IMR-90 (cell line): ENCODE measurements at regions not wholly inside any gene's neighbourhood (a gene's known extent, or its start where the extent isn't known, plus 50 kb on each side); places are given as distances from the start of the nearest gene placed in this dataset.
A peak's percentile ranks its signal among the peaks of the same experiment; 100 is the strongest.

Experiments used
- ATAC-seq: fragments of 200-7000 bp; cut with Tn5 transposase; 2 replicates; pipeline ENCODE4 v1.9.1; 2020; ENCODE audit warnings: low read depth, mild to moderate bottlenecking, moderate library complexity
- BruUV-seq: library from RNA; stranded (reverse); fragments of 400-500 nt; replicated peaks from 2 replicates; lab custom pipeline; 2021; lab: Mats Ljungman, UMichigan
- CTCF ChIA-PET: fragments of 300-600 bp; formaldehyde crosslinking; extraction: SDS; loops from one replicate; lab custom pipeline; 2021; ENCODE audit warnings: antibody characterized with exemption; lab: Yijun Ruan, JAX
- POLR2A ChIA-PET: fragments of 300-600 bp; sonication (Branson Sonifier 250); formaldehyde crosslinking; loops from one replicate; lab custom pipeline; 2022; ENCODE audit warnings: antibody characterized with exemption; ENCODE audit not compliant: unreplicated experiment; lab: Charles Lee
- DNase-seq: peaks from one replicate; pipeline ENCODE4 v3.0.0; 2013
- H2AFZ ChIP-seq: replicated peaks from 2 replicates; pipeline ENCODE3; 2013; ENCODE audit warnings: low read length, mild to moderate bottlenecking; ENCODE audit not compliant: poor library complexity
- H2AK5ac ChIP-seq: 2 replicates; pipeline ENCODE4 v1.6.1; 2013; ENCODE audit warnings: low read depth, low read length, inconsistent platforms
- H2AK9ac ChIP-seq: replicated peaks from 2 replicates; pipeline ENCODE3; 2013; ENCODE audit warnings: mild to moderate bottlenecking, low read depth, low read length, moderate library complexity; ENCODE audit not compliant: poor library complexity
- H2BK120ac ChIP-seq: 2 replicates; pipeline ENCODE4 v1.6.1; 2013; ENCODE audit warnings: low read depth, low read length, inconsistent platforms
- H2BK15ac ChIP-seq: 3 replicates; pipeline ENCODE4 v1.6.1; 2013; ENCODE audit warnings: low read depth, low read length, inconsistent platforms
- H2BK20ac ChIP-seq: 2 replicates; pipeline ENCODE4 v1.6.1; 2013; ENCODE audit warnings: low read depth, mild to moderate bottlenecking, inconsistent platforms, low read length, moderate library complexity
- H2BK5ac ChIP-seq: 2 replicates; pipeline ENCODE4 v1.6.1; 2013; ENCODE audit warnings: mild to moderate bottlenecking, low read depth, low read length, inconsistent platforms; ENCODE audit not compliant: poor library complexity, severe bottlenecking
- H3K14ac ChIP-seq: replicated peaks from 2 replicates; pipeline ENCODE4 v1.6.1; 2013; ENCODE audit warnings: low read depth, low read length, inconsistent platforms
- H3K18ac ChIP-seq: 2 replicates; pipeline ENCODE4 v1.6.1; 2013; ENCODE audit warnings: low read depth, low read length, control low read depth
- H3K23ac ChIP-seq: 2 replicates; pipeline ENCODE4 v1.6.1; 2013; ENCODE audit warnings: low read depth, low read length, inconsistent platforms
- H3K27ac ChIP-seq: 2 replicates; pipeline ENCODE4 v1.5.1; 2013; ENCODE audit warnings: mild to moderate bottlenecking, control low read depth, low read length; ENCODE audit not compliant: insufficient read depth
- H3K27me3 ChIP-seq: 2 replicates; pipeline ENCODE4 v1.6.1; 2013; ENCODE audit warnings: low read length; ENCODE audit not compliant: control insufficient read depth, insufficient read depth
- H3K36me3 ChIP-seq: 2 replicates; pipeline ENCODE4 v1.6.1; 2013; ENCODE audit warnings: low read length, mixed read lengths; ENCODE audit not compliant: control insufficient read depth, insufficient read depth
- H3K4ac ChIP-seq: 2 replicates; pipeline ENCODE4 v1.6.1; 2013; ENCODE audit warnings: low read depth, low read length, inconsistent platforms
- H3K4me1 ChIP-seq: 2 replicates; pipeline ENCODE4 v1.6.1; 2013; ENCODE audit warnings: low read length, mixed read lengths; ENCODE audit not compliant: control insufficient read depth, insufficient read depth
- H3K4me2 ChIP-seq: 2 replicates; pipeline ENCODE4 v1.6.1; 2013; ENCODE audit warnings: low read depth, mild to moderate bottlenecking, control low read depth, low read length, moderate library complexity
- H3K4me3 ChIP-seq: 2 replicates; pipeline ENCODE4 v1.5.1; 2013; ENCODE audit warnings: low read depth, mild to moderate bottlenecking, control low read depth, low read length, moderate library complexity; ENCODE audit not compliant: insufficient read depth
- H3K56ac ChIP-seq: 2 replicates; pipeline ENCODE4 v1.6.1; 2013; ENCODE audit warnings: low read length, inconsistent platforms; ENCODE audit not compliant: insufficient read depth; ENCODE audit errors: extremely low read depth
- H3K79me1 ChIP-seq, 2 experiments: 2 replicates each; pipeline ENCODE4 v1.6.1; 2013; ENCODE audit warnings: low read length in 2 of 2, inconsistent platforms in 1 of 2, low read depth in 1 of 2
- H3K9ac ChIP-seq: 2 replicates; pipeline ENCODE4 v1.6.1; 2013; ENCODE audit warnings: low read depth, low read length, control low read depth
- H3K9me1 ChIP-seq: 2 replicates; pipeline ENCODE4 v1.6.1; 2013; ENCODE audit warnings: low read length, inconsistent platforms; ENCODE audit not compliant: insufficient read depth
- H3K9me3 ChIP-seq: 2 replicates; pipeline ENCODE4 v1.6.1; 2013; ENCODE audit warnings: low read length; ENCODE audit not compliant: control insufficient read depth, insufficient read depth
- H4K20me1 ChIP-seq: 2 replicates; pipeline ENCODE4 v1.6.1; 2013; ENCODE audit warnings: low read length, inconsistent platforms; ENCODE audit not compliant: insufficient read depth
- H4K5ac ChIP-seq: 2 replicates; pipeline ENCODE4 v1.6.1; 2013; ENCODE audit warnings: mild to moderate bottlenecking, low read depth, low read length, control low read depth
- H4K8ac ChIP-seq, 2 experiments: 2 replicates each; pipeline ENCODE4 v1.6.1; 2013; ENCODE audit warnings: low read depth in 2 of 2, low read length in 2 of 2, control low read depth in 1 of 2, inconsistent platforms in 1 of 2
- H4K91ac ChIP-seq: 2 replicates; pipeline ENCODE4 v1.6.1; 2013; ENCODE audit warnings: low read depth, low read length, inconsistent platforms; ENCODE audit not compliant: insufficient read depth
- BHLHE40 ChIP-seq: fragments of 150-350 bp; IDR thresholded peaks from 2 replicates; pipeline ENCODE4 v1.6.1; 2016; ENCODE audit warnings: mild to moderate bottlenecking, low read depth, low read length
- CEBPB ChIP-seq: IDR thresholded peaks from 2 replicates; pipeline ENCODE4 v1.6.1; 2012; ENCODE audit warnings: low read depth, low read length, improper control_type of control experiment
- CHD1 ChIP-seq: IDR thresholded peaks from 2 replicates; pipeline ENCODE4 v1.6.1; 2012; ENCODE audit warnings: low read depth, low read length, improper control_type of control experiment
- MAFK ChIP-seq: IDR thresholded peaks from 2 replicates; pipeline ENCODE4 v1.6.1; 2012; ENCODE audit warnings: low read depth, low read length, improper control_type of control experiment
- MAZ ChIP-seq: IDR thresholded peaks from 2 replicates; pipeline ENCODE4 v1.6.1; 2012; ENCODE audit warnings: low read depth, mild to moderate bottlenecking, low read length, improper control_type of control experiment, moderate library complexity, borderline replicate concordance
- MXI1 ChIP-seq: IDR thresholded peaks from 2 replicates; pipeline ENCODE4 v1.6.1; 2012; ENCODE audit warnings: low read depth, mild to moderate bottlenecking, low read length, moderate library complexity, borderline replicate concordance
- POLR2A ChIP-seq: IDR thresholded peaks from 2 replicates; pipeline ENCODE4 v1.6.1; 2012; ENCODE audit warnings: mild to moderate bottlenecking, low read depth, low read length
- RCOR1 ChIP-seq: IDR thresholded peaks from 2 replicates; pipeline ENCODE4 v1.6.1; 2012; ENCODE audit warnings: mild to moderate bottlenecking, low read length, improper control_type of control experiment; ENCODE audit not compliant: insufficient replicate concordance
- RFX5 ChIP-seq: IDR thresholded peaks from 2 replicates; pipeline ENCODE4 v1.8.0; 2012; ENCODE audit warnings: low read depth, mild to moderate bottlenecking, low read length, moderate library complexity
- WGBS, 2 experiments: methylation state at CpG; one replicate each; pipeline versions ENCODE4 v1.1.5 to v1.1.7; 2013; ENCODE audit warnings: missing lambda C conversion rate in 2 of 2; ENCODE audit not compliant: insufficient read length in 1 of 2; ENCODE audit errors: extremely low coverage in 2 of 2; 5-methylcytosine and 5-hydroxymethylcytosine counted together
- dilution Hi-C: fragments of 300-500 bp; cut with HindIII; formaldehyde crosslinking; loops from one replicate; pipeline ENCODE4 v1.14.3; 2018; ENCODE audit warnings: low sequenced_read_pairs; ENCODE audit not compliant: unreplicated experiment
- in situ Hi-C: fragments of 300-500 bp; cut with MboI; formaldehyde crosslinking; loops from 3 replicates; pipeline ENCODE4 v1.14.3; 2019; ENCODE audit warnings: low sequenced_read_pairs, inconsistent platforms, mixed read lengths
- intact Hi-C: fragments of 100-400 bp; cut with micrococcal nuclease; formaldehyde crosslinking; loops from 2 replicates; pipeline ENCODE4 v1.10.0; 2022

GRCh38 chr11:23687991-23688390, 808.9 kb upstream of the LUZP2 start:
- in situ Hi-C loops: no loop called here
- H3K27ac ChIP-seq: no peak overlapping the region
- H2BK15ac ChIP-seq: no peak overlapping the region
- intact Hi-C loops: no loop called here
- H2AK5ac ChIP-seq: no peak overlapping the region
- H4K20me1 ChIP-seq: no peaks in the 10 kb centered on the region
- no peak overlapping the region for H2BK120ac ChIP-seq
- H4K5ac ChIP-seq: no peak overlapping the region
- dilution Hi-C loops: no loop called here
- H3K18ac ChIP-seq: no peak overlapping the region
- H3K4me3 ChIP-seq: no peak overlapping the region
- H3K14ac ChIP-seq: 0 out of 2 replicates have a peak overlapping the region, but pooled peaks have one; percentile 21
- no peaks in the 10 kb centered on the region for H3K9me1 ChIP-seq
- TF ChIP-seq BHLHE40 (no peak), CHD1 (no peak), MAZ (no peak), MXI1 (no peak), POLR2A (no peak), MAFK (no peak), RFX5 (no peak), CEBPB (no peak), RCOR1 (no peak)
- DNase-seq (no peak), ATAC-seq (no peak)
- no peak overlapping the region for H2AFZ ChIP-seq
- H2AK9ac ChIP-seq: no peak overlapping the region
- no TSS peak for BruUV-seq
- no peak overlapping the region for H3K56ac ChIP-seq
- CTCF ChIA-PET: no interaction called here
- no peaks in the 10 kb centered on the region for H3K79me1 ChIP-seq
- 0 out of 2 replicates have a peak, but pooled peaks cover 2% of the 10 kb centered on the region for H3K4me1 ChIP-seq
- no peak overlapping the region for H2BK5ac ChIP-seq
- no peak overlapping the region for H4K8ac ChIP-seq
- no peak overlapping the region for H3K4me2 ChIP-seq
- H3K9ac ChIP-seq: no peak overlapping the region
- no peaks in the 10 kb centered on the region for H3K9me3 ChIP-seq
- H3K27me3 ChIP-seq: no peaks in the 10 kb centered on the region
- H3K23ac ChIP-seq: no peak overlapping the region
- POLR2A ChIA-PET: no interaction called here
- WGBS, 2 experiments: no CpG with 5 or more reads among the region's 3 CpGs
- H3K4ac ChIP-seq: no peak overlapping the region
- H2BK20ac ChIP-seq: no peak overlapping the region
- no peaks in the 10 kb centered on the region for H3K36me3 ChIP-seq
- no peak overlapping the region for H4K91ac ChIP-seq
